ENCODE measurements at regions not wholly inside any gene's neighbourhood (a gene's known extent, or its start where the extent isn't known, plus 50 kb on each side); places are given as distances from the start of the nearest gene placed in this dataset.
"Not testable (repeated sequence)": the region's sequence is repeated elsewhere in the genome, so short reads cannot be mapped to it uniquely, and the experiment has no call there.

- no peaks in the 10 kb centered on the region for H4K20me1 ChIP-seq (ENCODE audit: control insufficient read depth, extremely low read depth, insufficient read depth, low read length)
- no peak overlapping the region for H3K27ac ChIP-seq (ENCODE audit: control insufficient read depth, insufficient read depth, low read length)
- no peak overlapping the region for H3K4me3 ChIP-seq (ENCODE audit: control insufficient read depth in 2 of 3, extremely low read depth in 1 of 3, insufficient read depth in 2 of 3, low read depth in 1 of 3, low read length in 3 of 3)
- no peaks in the 10 kb centered on the region for H3K79me2 ChIP-seq (ENCODE audit: control insufficient read depth, insufficient read depth, low read length)
- dilution Hi-C loops (cut with MboI; ENCODE audit: extremely low pct_ligation_motif_present, low sequenced_read_pairs), result no loop called here
- no peak for TF ChIP-seq EZH2 (IDR thresholded peaks at IDR 0.05; ENCODE audit: low read length)
- TF ChIP-seq CTCF (optimal IDR thresholded peaks at IDR 0.05 in 1 of 3, IDR thresholded peaks at IDR 0.05 in 1 of 3, conservative IDR thresholded peaks at IDR 0.05 in 1 of 3; ENCODE audit: extremely low read depth in 1 of 3, insufficient read depth in 2 of 3, low read length in 3 of 3), result no peak
- no peak overlapping the region for H2AFZ ChIP-seq (ENCODE audit: control insufficient read depth, low read length)
- H3K4me1 ChIP-seq (ENCODE audit: control insufficient read depth, extremely low read depth, insufficient read depth, low read length), result no peaks in the 10 kb centered on the region
- H3K9me1 ChIP-seq (ENCODE audit: control insufficient read depth, extremely low read depth, insufficient read depth, low read length), result no peaks in the 10 kb centered on the region
- no peaks in the 10 kb centered on the region for H3K27me3 ChIP-seq (ENCODE audit: control insufficient read depth, extremely low read depth, insufficient read depth, low read length)
- DNase-seq (ENCODE audit: low read depth, low spot score), result no peak
- H3K4me2 ChIP-seq (ENCODE audit: control insufficient read depth, extremely low read depth, insufficient read depth, low read depth, low read length), result no peak overlapping the region
- H3K9me3 ChIP-seq (ENCODE audit: control insufficient read depth, low read depth, low read length), result no peaks in the 10 kb centered on the region
- FAIRE-seq, result no peak
- no peak overlapping the region for H3K9ac ChIP-seq (ENCODE audit: control insufficient read depth, extremely low read depth, insufficient read depth, low read length)
- H3K36me3 ChIP-seq (ENCODE audit: control insufficient read depth in 2 of 2, extremely low read depth in 1 of 2, insufficient read depth in 2 of 2, low read length in 2 of 2), result no peaks in the 10 kb centered on the region
Observed at GRCh38 chr2:84170979-84171378, 288.1 kb downstream of the SUCLG1 start.

GRCh38 chr2:84169871-84170270, 289.2 kb downstream of the SUCLG1 start:
- H3K4me1 ChIP-seq (ENCODE audit: control insufficient read depth, extremely low read depth, insufficient read depth, low read length), result no peaks in the 10 kb centered on the region

DNA sequence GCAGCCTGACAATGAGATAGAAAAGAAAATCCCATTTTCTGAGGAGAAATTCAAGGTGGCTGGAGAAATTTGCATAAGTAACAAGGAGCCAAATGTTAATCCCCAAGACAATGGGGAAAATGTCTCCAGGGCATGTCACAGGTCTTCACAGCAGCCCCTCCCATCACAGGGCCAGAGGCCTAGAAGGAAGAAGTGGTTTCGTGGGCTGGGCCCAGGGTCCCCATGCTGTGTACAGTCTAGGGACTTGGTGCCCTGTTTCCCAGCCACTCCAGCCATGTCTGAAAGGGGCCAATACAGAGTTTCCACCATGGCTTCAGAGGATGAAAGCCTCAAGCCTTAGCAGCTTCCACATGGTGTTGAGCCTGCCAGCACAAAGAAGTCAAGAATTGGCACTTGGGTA, 290.5 kb downstream of the SUCLG1 start:
- H3K9me3 ChIP-seq (ENCODE audit: control insufficient read depth, low read depth, low read length); H3K9ac ChIP-seq (ENCODE audit: control insufficient read depth, extremely low read depth, insufficient read depth, low read length); H3K4me1 ChIP-seq (ENCODE audit: control insufficient read depth, extremely low read depth, insufficient read depth, low read length); FAIRE-seq; H3K9me1 ChIP-seq (ENCODE audit: control insufficient read depth, extremely low read depth, insufficient read depth, low read length); H3K79me2 ChIP-seq (ENCODE audit: control insufficient read depth, insufficient read depth, low read length); H4K20me1 ChIP-seq (ENCODE audit: control insufficient read depth, extremely low read depth, insufficient read depth, low read length); H3K27me3 ChIP-seq (ENCODE audit: control insufficient read depth, extremely low read depth, insufficient read depth, low read length); dilution Hi-C loops (cut with MboI; ENCODE audit: extremely low pct_ligation_motif_present, low sequenced_read_pairs); H3K4me2 ChIP-seq (ENCODE audit: control insufficient read depth, extremely low read depth, insufficient read depth, low read depth, low read length); H3K36me3 ChIP-seq (ENCODE audit: control insufficient read depth in 2 of 2, extremely low read depth in 1 of 2, insufficient read depth in 2 of 2, low read length in 2 of 2); H3K27ac ChIP-seq (ENCODE audit: control insufficient read depth, insufficient read depth, low read length); H3K4me3 ChIP-seq (ENCODE audit: control insufficient read depth in 2 of 3, extremely low read depth in 1 of 3, insufficient read depth in 2 of 3, low read depth in 1 of 3, low read length in 3 of 3); H2AFZ ChIP-seq (ENCODE audit: control insufficient read depth, low read length); DNase-seq (ENCODE audit: low read depth, low spot score): not testable (repeated sequence)

More at GRCh38 chr2:84169871-84170270, 289.2 kb downstream of the SUCLG1 start:
- Histone ChIP-seq H4K20me1 (ENCODE audit: control insufficient read depth, extremely low read depth, insufficient read depth, low read length) (no peaks in the 10 kb centered on the region), H3K4me2 (ENCODE audit: control insufficient read depth, extremely low read depth, insufficient read depth, low read depth, low read length) (no peak overlapping the region), H3K27ac (ENCODE audit: control insufficient read depth, insufficient read depth, low read length) (no peak overlapping the region), H3K36me3 (ENCODE audit: control insufficient read depth in 2 of 2, extremely low read depth in 1 of 2, insufficient read depth in 2 of 2, low read length in 2 of 2) (no peaks in the 10 kb centered on the region), H3K79me2 (ENCODE audit: control insufficient read depth, insufficient read depth, low read length) (no peaks in the 10 kb centered on the region), H3K27me3 (ENCODE audit: control insufficient read depth, extremely low read depth, insufficient read depth, low read length) (no peaks in the 10 kb centered on the region), H2AFZ (ENCODE audit: control insufficient read depth, low read length) (no peak overlapping the region), H3K9ac (ENCODE audit: control insufficient read depth, extremely low read depth, insufficient read depth, low read length) (no peak overlapping the region), H3K9me3 (ENCODE audit: control insufficient read depth, low read depth, low read length) (no peaks in the 10 kb centered on the region), H3K4me3 (ENCODE audit: control insufficient read depth in 2 of 3, extremely low read depth in 1 of 3, insufficient read depth in 2 of 3, low read depth in 1 of 3, low read length in 3 of 3) (no peak overlapping the region), H3K9me1 (ENCODE audit: control insufficient read depth, extremely low read depth, insufficient read depth, low read length) (no peaks in the 10 kb centered on the region)
- FAIRE-seq (no peak), DNase-seq (ENCODE audit: low read depth, low spot score) (no peak)
- TF ChIP-seq EZH2 (IDR thresholded peaks at IDR 0.05; ENCODE audit: low read length) (no peak), CTCF (optimal IDR thresholded peaks at IDR 0.05 in 1 of 3, IDR thresholded peaks at IDR 0.05 in 1 of 3, conservative IDR thresholded peaks at IDR 0.05 in 1 of 3; ENCODE audit: extremely low read depth in 1 of 3, insufficient read depth in 2 of 3, low read length in 3 of 3) (no peak)
- dilution Hi-C loops (cut with MboI; ENCODE audit: extremely low pct_ligation_motif_present, low sequenced_read_pairs), result no loop called here
